HCT116 (cell line): ENCODE measurements at regions not wholly inside any gene's neighbourhood (a gene's known extent, or its start where the extent isn't known, plus 50 kb on each side); places are given as distances from the start of the nearest gene placed in this dataset.

Experiments used
- ATAC-seq: fragments of 200-7000 bp; cut with Tn5 transposase; 2 replicates; pipeline ENCODE4 v1.9.1; 2020; ENCODE audit warnings: mild to moderate bottlenecking, moderate library complexity
- BruUV-seq: library from RNA; stranded (reverse); fragments of 400-500 nt; replicated peaks from 2 replicates; lab custom pipeline; 2021; lab: Mats Ljungman, UMichigan
- CTCF ChIA-PET: fragments of 300-600 bp; sonication (Branson Sonifier 250); formaldehyde crosslinking; loops from one replicate; lab custom pipeline; 2021; ENCODE audit warnings: antibody characterized with exemption; lab: Charles Lee
- POLR2A ChIA-PET: fragments of 300-600, 350-600 bp; sonication (Branson Sonifier 250); formaldehyde crosslinking; loops from one replicate; lab custom pipeline; 2021; ENCODE audit warnings: antibody characterized with exemption; lab: Charles Lee
- RAD21 ChIA-PET, 2 experiments: fragments of 300-600 bp; sonication (Branson Sonifier 250); formaldehyde crosslinking; loops; one replicate each; lab custom pipeline; 2023; ENCODE audit warnings: low total read pairs in 2 of 2; ENCODE audit not compliant: uncharacterized antibody in 2 of 2, unreplicated experiment in 2 of 2, low non-redundant PET in 1 of 2; lab: Charles Lee
- DNase-seq: peaks from one replicate; pipeline ENCODE4 v3.0.0-alpha.2; 2010; ENCODE audit warnings: low read depth, low spot score
- H2AFZ ChIP-seq: fragments of 200-600 bp; shearing (Covaris generic), sonication (generic); 2 replicates; pipeline ENCODE4 v1.6.1; 2017; ENCODE audit warnings: low read depth, mixed run types, mixed read lengths, antibody characterized with exemption, low read length; ENCODE audit not compliant: poor library complexity, severe bottlenecking
- H3K27ac ChIP-seq: 2 replicates; pipeline ENCODE4 v1.5.1; 2012; ENCODE audit warnings: low read depth, low read length
- H3K27me3 ChIP-seq: fragments of 200-600 bp; sonication (generic); 2 replicates; pipeline ENCODE4 v1.6.1; 2016; ENCODE audit warnings: mixed run types, low read length, mixed read lengths; ENCODE audit not compliant: insufficient read depth
- H3K36me3 ChIP-seq, 2 experiments: fragments of 200-500 bp in 1 of 2; fragments of 200-600 bp in 1 of 2; sonication (Bioruptor generic) in 1 of 2; sonication (generic) in 1 of 2; 2 replicates each; pipeline versions ENCODE4 v1.5.1 to v1.6.1; 2014 to 2016; ENCODE audit warnings: low read length in 2 of 2, inconsistent platforms in 1 of 2, mixed read lengths in 1 of 2, mixed run types in 1 of 2; ENCODE audit not compliant: insufficient read depth in 2 of 2, control insufficient read depth in 1 of 2
- H3K4me1 ChIP-seq, 2 experiments: fragments of 200-600 bp in 1 of 2; sonication (generic) in 1 of 2; 2 replicates each; pipeline versions ENCODE4 v1.5.1 to v1.6.1; 2012 to 2017; ENCODE audit warnings: low read length in 2 of 2, inconsistent platforms in 1 of 2, mild to moderate bottlenecking in 1 of 2, mixed read lengths in 1 of 2, mixed run types in 1 of 2, moderate library complexity in 1 of 2; ENCODE audit not compliant: insufficient read depth in 2 of 2, control insufficient read depth in 1 of 2
- H3K4me2 ChIP-seq: fragments of 200-600 bp; sonication (generic); 2 replicates; pipeline ENCODE4 v1.6.1; 2017; ENCODE audit warnings: mixed run types, low read length, mixed read lengths
- H3K4me3 ChIP-seq, 2 experiments: fragments of 200-600 bp in 1 of 2; sonication (generic) in 1 of 2; replicated peaks in 1 of 2; 2 replicates each; pipeline ENCODE4 v1.5.1; 2011 to 2016; ENCODE audit warnings: low read length in 2 of 2, control low read depth in 1 of 2, low read depth in 1 of 2, mild to moderate bottlenecking in 1 of 2, mixed read lengths in 1 of 2, mixed run types in 1 of 2
- H3K79me2 ChIP-seq: fragments of 200-600 bp; sonication (generic); 2 replicates; pipeline ENCODE4 v1.6.1; 2017; ENCODE audit warnings: mild to moderate bottlenecking, mixed run types, low read length, moderate library complexity, mixed read lengths; ENCODE audit not compliant: insufficient read depth
- H3K9ac ChIP-seq: fragments of 200-600 bp; sonication (generic); 2 replicates; pipeline ENCODE4 v1.6.1; 2016; ENCODE audit warnings: low read length, mixed read lengths
- H3K9me2 ChIP-seq: fragments of 200-600 bp; sonication (generic), shearing (Covaris generic); 2 replicates; pipeline ENCODE4 v1.6.1; 2017; ENCODE audit warnings: mixed run types, mild to moderate bottlenecking, moderate library complexity; ENCODE audit not compliant: insufficient read depth
- H3K9me3 ChIP-seq, 2 experiments: fragments of 200-500 bp in 1 of 2; fragments of 200-600 bp in 1 of 2; sonication (Bioruptor generic) in 1 of 2; sonication (generic) in 1 of 2; 2 replicates each; pipeline ENCODE4 v1.6.1; 2014 to 2017; ENCODE audit warnings: low read length in 2 of 2, mixed read lengths in 2 of 2, inconsistent platforms in 1 of 2, low read depth in 1 of 2, mild to moderate bottlenecking in 1 of 2, mixed run types in 1 of 2, moderate library complexity in 1 of 2; ENCODE audit not compliant: control insufficient read depth in 1 of 2, insufficient read depth in 1 of 2
- H4K20me1 ChIP-seq: fragments of 200-600 bp; sonication (generic), shearing (Covaris generic); 2 replicates; pipeline ENCODE4 v1.6.1; 2017; ENCODE audit warnings: mixed run types, mild to moderate bottlenecking, moderate library complexity; ENCODE audit not compliant: insufficient read depth
- CEBPB ChIP-seq: IDR thresholded peaks from 2 replicates; pipeline ENCODE4 v1.6.1; 2012; ENCODE audit warnings: low read depth
- CTCF ChIP-seq, 3 experiments: fragments of 200-600 bp in 1 of 3; sonication (generic) in 1 of 3; IDR thresholded peaks in 2 of 3; conservative IDR thresholded peaks in 1 of 3; 2 replicates each; pipeline ENCODE4 v1.5.1; 2012 to 2017; ENCODE audit warnings: low read depth in 2 of 3, low read length in 2 of 3, antibody characterized with exemption in 1 of 3, borderline replicate concordance in 1 of 3, control low read depth in 1 of 3, mild to moderate bottlenecking in 1 of 3, mixed read lengths in 1 of 3, mixed run types in 1 of 3, moderate library complexity in 1 of 3; ENCODE audit not compliant: insufficient read depth in 1 of 3
- EGR1 ChIP-seq: IDR thresholded peaks from 2 replicates; pipeline ENCODE4 v1.6.1; 2012; ENCODE audit warnings: low read depth
- ELF1 ChIP-seq: IDR thresholded peaks from 2 replicates; pipeline ENCODE4 v1.6.1; 2012; ENCODE audit warnings: low read depth, borderline replicate concordance
- EZH2 ChIP-seq: fragments of 200-600 bp; sonication (generic); IDR thresholded peaks from 2 replicates; pipeline ENCODE4 v1.6.1; 2017; ENCODE audit warnings: antibody characterized with exemption, mixed run types
- EZH2phosphoT487 ChIP-seq: fragments of 200-600 bp; IDR thresholded peaks from 2 replicates; pipeline ENCODE4 v1.6.1; 2018; ENCODE audit warnings: antibody characterized with exemption, borderline replicate concordance
- JUND ChIP-seq: IDR thresholded peaks from 2 replicates; pipeline ENCODE4 v1.6.1; 2012
- MAX ChIP-seq: IDR thresholded peaks from 2 replicates; pipeline ENCODE4 v1.6.1; 2012
- RAD21 ChIP-seq: IDR thresholded peaks from 2 replicates; pipeline ENCODE4 v1.6.1; 2012; ENCODE audit warnings: low read depth, mild to moderate bottlenecking
- TCF7L2 ChIP-seq: IDR thresholded peaks from 2 replicates; pipeline ENCODE4 v1.7.0; 2011; ENCODE audit warnings: borderline replicate concordance, inconsistent platforms; ENCODE audit not compliant: insufficient read depth, insufficient read length; ENCODE audit errors: extremely low read depth
- ZFX ChIP-seq: fragments of 450-650 bp; IDR thresholded peaks from 2 replicates; pipeline ENCODE4 v1.6.1; 2017
- intact Hi-C: fragments of 100-400 bp; cut with micrococcal nuclease; formaldehyde crosslinking; loops from 2 replicates; pipeline ENCODE4 v1.10.0; 2022

GRCh38 chr20:12413116-12413515 lies 495.4 kb downstream of the BTBD3 start:
- Histone ChIP-seq H3K4me1 (no peaks in the 10 kb centered on the region), H3K27ac (no peak overlapping the region), H3K4me3 (no peak overlapping the region), H3K4me2 (no peak overlapping the region), H3K9me3 (peaks cover 16 to 37% of the 10 kb centered on the region in 2 experiments; a peak in 2 of 4 replicates), H3K36me3 (no peaks in the 10 kb centered on the region), H3K9me2 (no peaks in the 10 kb centered on the region), H3K9ac (no peak overlapping the region), H3K79me2 (no peaks in the 10 kb centered on the region), H2AFZ (no peak overlapping the region), H4K20me1 (no peaks in the 10 kb centered on the region), H3K27me3 (no peaks in the 10 kb centered on the region)
- ChIA-PET POLR2A (no interaction called here), CTCF (no interaction called here), RAD21 (no interaction called here)
- intact Hi-C loops, result no loop called here
- no TSS peak for BruUV-seq
- DNase-seq (no peak), ATAC-seq (no peak)
- no peak for TF ChIP-seq CEBPB
- TF ChIP-seq EZH2phosphoT487, result no peak
- no peak for TF ChIP-seq CTCF (IDR thresholded peaks at IDR 0.05 in 2 of 3, conservative IDR thresholded peaks at IDR 0.05 in 1 of 3; ENCODE audit: borderline replicate concordance in 1 of 3, insufficient read depth in 1 of 3, low read depth in 2 of 3, low read length in 2 of 3)
- TF ChIP-seq EZH2, result no peak
- no peak for TF ChIP-seq JUND
- TF ChIP-seq EGR1, result no peak
- no peak for TF ChIP-seq ELF1
- no peak for TF ChIP-seq TCF7L2
- no peak for TF ChIP-seq ZFX
- no peak for TF ChIP-seq MAX
- no peak for TF ChIP-seq RAD21
